ENCODE measurements at regions not wholly inside any gene's neighbourhood (a gene's known extent, or its start where the extent isn't known, plus 50 kb on each side); places are given as distances from the start of the nearest gene placed in this dataset.

GRCh38 chr17:14442798-14443528, 142.1 kb downstream of the HS3ST3B1 start:
- Histone ChIP-seq H3K36me3 (ENCODE audit: control insufficient read depth in 1 of 2, insufficient read depth in 2 of 2, low read length in 2 of 2) (no peaks in the 10 kb centered on the region), H3K4me1 (ENCODE audit: control insufficient read depth in 1 of 2, insufficient read depth in 2 of 2, low read length in 2 of 2) (no peaks in the 10 kb centered on the region), H3K79me2 (ENCODE audit: insufficient read depth, low read length) (no peaks in the 10 kb centered on the region), H3K9me2 (ENCODE audit: insufficient read depth) (no peaks in the 10 kb centered on the region), H2AFZ (ENCODE audit: low read depth, low read length, poor library complexity, severe bottlenecking) (no peak overlapping the region), H3K9me3 (ENCODE audit: control insufficient read depth in 1 of 2, insufficient read depth in 1 of 2, low read depth in 1 of 2, low read length in 2 of 2) (no peaks in the 10 kb centered on the region), H3K27me3 (ENCODE audit: insufficient read depth, low read length) (no peaks in the 10 kb centered on the region), H4K20me1 (ENCODE audit: insufficient read depth) (no peaks in the 10 kb centered on the region), H3K27ac (ENCODE audit: low read depth, low read length) (no peak overlapping the region), H3K9ac (ENCODE audit: low read length) (no peak overlapping the region), H3K4me2 (ENCODE audit: low read length) (no peak overlapping the region), H3K4me3 (replicated peaks in 1 of 2; ENCODE audit: low read depth in 1 of 2, low read length in 2 of 2) (no peak overlapping the region)
- BruUV-seq (replicated peaks), result no TSS peak
- TF ChIP-seq SP1 (IDR thresholded peaks at IDR 0.05; ENCODE audit: low read depth), result no peak
- no peak for TF ChIP-seq POLR2A (IDR thresholded peaks at IDR 0.05; ENCODE audit: borderline replicate concordance, extremely low read depth, insufficient read depth, insufficient read length)
- TF ChIP-seq EZH2phosphoT487 (IDR thresholded peaks at IDR 0.05; ENCODE audit: borderline replicate concordance), result no peak
- no peak for TF ChIP-seq ZBTB33 (IDR thresholded peaks at IDR 0.05; ENCODE audit: extremely low read depth, insufficient replicate concordance, low read length)
- no peak for TF ChIP-seq SRF (IDR thresholded peaks at IDR 0.05; ENCODE audit: low read depth)
- TF ChIP-seq ELF1 (IDR thresholded peaks at IDR 0.05; ENCODE audit: borderline replicate concordance, low read depth), result no peak
- TF ChIP-seq, protein P1, sequence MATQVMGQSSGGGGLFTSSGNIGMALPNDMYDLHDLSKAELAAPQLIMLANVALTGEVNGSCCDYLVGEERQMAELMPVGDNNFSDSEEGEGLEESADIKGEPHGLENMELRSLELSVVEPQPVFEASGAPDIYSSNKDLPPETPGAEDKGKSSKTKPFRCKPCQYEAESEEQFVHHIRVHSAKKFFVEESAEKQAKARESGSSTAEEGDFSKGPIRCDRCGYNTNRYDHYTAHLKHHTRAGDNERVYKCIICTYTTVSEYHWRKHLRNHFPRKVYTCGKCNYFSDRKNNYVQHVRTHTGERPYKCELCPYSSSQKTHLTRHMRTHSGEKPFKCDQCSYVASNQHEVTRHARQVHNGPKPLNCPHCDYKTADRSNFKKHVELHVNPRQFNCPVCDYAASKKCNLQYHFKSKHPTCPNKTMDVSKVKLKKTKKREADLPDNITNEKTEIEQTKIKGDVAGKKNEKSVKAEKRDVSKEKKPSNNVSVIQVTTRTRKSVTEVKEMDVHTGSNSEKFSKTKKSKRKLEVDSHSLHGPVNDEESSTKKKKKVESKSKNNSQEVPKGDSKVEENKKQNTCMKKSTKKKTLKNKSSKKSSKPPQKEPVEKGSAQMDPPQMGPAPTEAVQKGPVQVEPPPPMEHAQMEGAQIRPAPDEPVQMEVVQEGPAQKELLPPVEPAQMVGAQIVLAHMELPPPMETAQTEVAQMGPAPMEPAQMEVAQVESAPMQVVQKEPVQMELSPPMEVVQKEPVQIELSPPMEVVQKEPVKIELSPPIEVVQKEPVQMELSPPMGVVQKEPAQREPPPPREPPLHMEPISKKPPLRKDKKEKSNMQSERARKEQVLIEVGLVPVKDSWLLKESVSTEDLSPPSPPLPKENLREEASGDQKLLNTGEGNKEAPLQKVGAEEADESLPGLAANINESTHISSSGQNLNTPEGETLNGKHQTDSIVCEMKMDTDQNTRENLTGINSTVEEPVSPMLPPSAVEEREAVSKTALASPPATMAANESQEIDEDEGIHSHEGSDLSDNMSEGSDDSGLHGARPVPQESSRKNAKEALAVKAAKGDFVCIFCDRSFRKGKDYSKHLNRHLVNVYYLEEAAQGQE (IDR thresholded peaks at IDR 0.05; ENCODE audit: low read depth), result no peak
- no peak for TF ChIP-seq CTCF (IDR thresholded peaks at IDR 0.05 in 2 of 3, conservative IDR thresholded peaks at IDR 0.05 in 1 of 3; ENCODE audit: borderline replicate concordance in 1 of 3, insufficient read depth in 1 of 3, low read depth in 2 of 3, low read length in 2 of 3)
- TF ChIP-seq CBX3 (IDR thresholded peaks at IDR 0.05; ENCODE audit: low read depth), result no peak
- TF ChIP-seq ATF3 (IDR thresholded peaks at IDR 0.05), result no peak
- TF ChIP-seq TCF7L2 (IDR thresholded peaks at IDR 0.05; ENCODE audit: borderline replicate concordance, extremely low read depth, insufficient read depth, insufficient read length), result no peak
- TF ChIP-seq ZFX (IDR thresholded peaks at IDR 0.05), result no peak
- no peak for TF ChIP-seq EZH2 (IDR thresholded peaks at IDR 0.05)
- no peak for TF ChIP-seq EGR1 (IDR thresholded peaks at IDR 0.05; ENCODE audit: low read depth)
- no peak for TF ChIP-seq RAD21 (IDR thresholded peaks at IDR 0.05; ENCODE audit: low read depth)
- TF ChIP-seq CEBPB (IDR thresholded peaks at IDR 0.05; ENCODE audit: low read depth), result no peak
- no peak for TF ChIP-seq ZNF274 (IDR thresholded peaks at IDR 0.05; ENCODE audit: low read depth, low read length)
- RAD21 ChIA-PET (ENCODE audit: low non-redundant PET in 1 of 2, low total read pairs in 2 of 2, uncharacterized antibody in 2 of 2, unreplicated experiment in 2 of 2), result no interaction called here
- POLR2A ChIA-PET, result no interaction called here
- no peak for DNase-seq (ENCODE audit: low read depth, low spot score)
- intact Hi-C loops (cut with micrococcal nuclease), result no loop called here
- CTCF ChIA-PET, result no interaction called here
- no peak for ATAC-seq
